Caco-2 (cell line): ENCODE measurements at regions not wholly inside any gene's neighbourhood (a gene's known extent, or its start where the extent isn't known, plus 50 kb on each side); places are given as distances from the start of the nearest gene placed in this dataset.

Source experiments
- BruUV-seq: library from RNA; stranded (reverse); fragments of 400-500 nt; replicated peaks from 2 replicates; lab custom pipeline; 2021; lab: Mats Ljungman, UMichigan
- CTCF ChIA-PET: fragments of 300-600 bp; sonication (Branson Sonifier 250); formaldehyde crosslinking; loops from one replicate; lab custom pipeline; 2022; ENCODE audit warnings: antibody characterized with exemption; lab: Charles Lee
- POLR2A ChIA-PET: fragments of 300-600 bp; sonication (Branson Sonifier 250); formaldehyde crosslinking; loops from one replicate; lab custom pipeline; 2022; ENCODE audit warnings: antibody characterized with exemption; lab: Charles Lee
- DNase-seq, 2 experiments: peaks; one replicate each; pipeline versions ENCODE4 v3.0.0 to v3.0.0-alpha.2; 2020 to 2022
- H3K27me3 ChIP-seq: replicated peaks from 2 replicates; pipeline ENCODE4 v1.6.0; 2011; ENCODE audit warnings: low read length; ENCODE audit not compliant: control insufficient read depth, insufficient read depth
- H3K36me3 ChIP-seq: 2 replicates; pipeline ENCODE4 v1.5.1; 2011; ENCODE audit warnings: low read length; ENCODE audit not compliant: control insufficient read depth, insufficient read depth
- H3K4me1 ChIP-seq: fragments of 250-450 bp; sonication (Bioruptor Pico); 2 replicates; pipeline ENCODE4 v1.5.1; 2020; ENCODE audit warnings: mild to moderate bottlenecking
- H3K4me3 ChIP-seq: 2 replicates; pipeline ENCODE4 v1.5.1; 2011; ENCODE audit warnings: low read depth, mild to moderate bottlenecking, control low read depth, low read length
- H3K9me3 ChIP-seq: fragments of 250-450 bp; sonication (Bioruptor Pico); 2 replicates; pipeline ENCODE4 v1.5.1; 2020; ENCODE audit warnings: mild to moderate bottlenecking, moderate library complexity
- H3K27ac Mint-ChIP-seq: one replicate; pipeline ENCODE4 v1.8.0; 2022; ENCODE audit warnings: mixed read lengths; ENCODE audit not compliant: unreplicated experiment
- H3K27me3 Mint-ChIP-seq: one replicate; pipeline ENCODE4 v1.8.0; 2022; ENCODE audit warnings: mixed read lengths; ENCODE audit not compliant: insufficient read depth, unreplicated experiment
- H3K36me3 Mint-ChIP-seq: one replicate; pipeline ENCODE4 v1.8.0; 2022; ENCODE audit warnings: mild to moderate bottlenecking, mixed read lengths; ENCODE audit not compliant: insufficient read depth, unreplicated experiment
- H3K4me1 Mint-ChIP-seq: one replicate; pipeline ENCODE4 v1.8.0; 2022; ENCODE audit warnings: low read depth, mixed read lengths; ENCODE audit not compliant: unreplicated experiment
- H3K4me3 Mint-ChIP-seq: one replicate; pipeline ENCODE4 v1.8.0; 2022; ENCODE audit warnings: mild to moderate bottlenecking, moderate library complexity, mixed read lengths; ENCODE audit not compliant: unreplicated experiment
- H3K9me3 Mint-ChIP-seq: one replicate; pipeline ENCODE4 v1.8.0; 2022; ENCODE audit warnings: mixed read lengths; ENCODE audit not compliant: unreplicated experiment
- CTCF ChIP-seq, 2 experiments: fragments of 200-600 bp in 1 of 2; IDR thresholded peaks; 1 replicate in 1 of 2; 2 replicates in 1 of 2; pipeline versions ENCODE4 v1.5.1 to v1.8.0; 2011 to 2022; ENCODE audit warnings: antibody characterized with exemption in 1 of 2, control low read depth in 1 of 2, inconsistent platforms in 1 of 2, low read depth in 1 of 2, low read length in 1 of 2, mild to moderate bottlenecking in 1 of 2, moderate library complexity in 1 of 2; ENCODE audit not compliant: insufficient read depth in 1 of 2, severe bottlenecking in 1 of 2, unreplicated experiment in 1 of 2
- intact Hi-C: fragments of 100-400 bp; cut with micrococcal nuclease; formaldehyde crosslinking; loops from one replicate; pipeline ENCODE4 v1.10.0; 2022; ENCODE audit not compliant: unreplicated experiment

DNA sequence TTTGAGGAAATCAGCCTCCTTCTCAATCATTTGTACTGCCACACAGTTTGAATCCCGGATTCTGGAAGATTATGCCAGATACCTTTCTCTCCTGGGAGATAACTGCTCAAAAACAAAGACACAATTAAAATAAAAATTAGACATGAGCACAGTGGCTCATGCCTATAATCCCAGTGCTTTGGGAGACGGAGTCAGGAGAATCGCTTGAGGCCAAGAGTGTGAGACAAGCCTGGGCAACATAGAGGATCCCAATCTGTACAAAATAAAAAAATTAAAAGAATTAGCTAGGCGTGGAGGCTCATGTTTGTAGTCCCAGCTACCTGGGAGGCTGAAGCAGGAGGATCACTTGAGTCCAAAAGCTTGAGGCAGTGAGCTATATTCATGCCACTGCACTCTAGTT lies 376.3 kb upstream of the ZFP42 start:
- CTCF ChIA-PET = no interaction called here
- Mint-ChIP-seq H3K4me1 (no peaks in the 10 kb centered on the region), H3K27me3 (no peaks in the 10 kb centered on the region), H3K4me3 (no peak overlapping the region), H3K9me3 (no peaks in the 10 kb centered on the region), H3K36me3 (no peaks in the 10 kb centered on the region), H3K27ac (no peak overlapping the region)
- no TSS peak for BruUV-seq
- Histone ChIP-seq H3K4me1 (no peaks in the 10 kb centered on the region), H3K9me3 (no peaks in the 10 kb centered on the region), H3K27me3 (no peaks in the 10 kb centered on the region), H3K36me3 (no peaks in the 10 kb centered on the region), H3K4me3 (no peak overlapping the region)
- intact Hi-C loops = no loop called here
- TF ChIP-seq CTCF (IDR thresholded peaks at IDR 0.05; ENCODE audit: insufficient read depth in 1 of 2, low read depth in 1 of 2, low read length in 1 of 2, severe bottlenecking in 1 of 2, unreplicated experiment in 1 of 2) = no peak
- POLR2A ChIA-PET = no interaction called here
- no peak for DNase-seq

DNA sequence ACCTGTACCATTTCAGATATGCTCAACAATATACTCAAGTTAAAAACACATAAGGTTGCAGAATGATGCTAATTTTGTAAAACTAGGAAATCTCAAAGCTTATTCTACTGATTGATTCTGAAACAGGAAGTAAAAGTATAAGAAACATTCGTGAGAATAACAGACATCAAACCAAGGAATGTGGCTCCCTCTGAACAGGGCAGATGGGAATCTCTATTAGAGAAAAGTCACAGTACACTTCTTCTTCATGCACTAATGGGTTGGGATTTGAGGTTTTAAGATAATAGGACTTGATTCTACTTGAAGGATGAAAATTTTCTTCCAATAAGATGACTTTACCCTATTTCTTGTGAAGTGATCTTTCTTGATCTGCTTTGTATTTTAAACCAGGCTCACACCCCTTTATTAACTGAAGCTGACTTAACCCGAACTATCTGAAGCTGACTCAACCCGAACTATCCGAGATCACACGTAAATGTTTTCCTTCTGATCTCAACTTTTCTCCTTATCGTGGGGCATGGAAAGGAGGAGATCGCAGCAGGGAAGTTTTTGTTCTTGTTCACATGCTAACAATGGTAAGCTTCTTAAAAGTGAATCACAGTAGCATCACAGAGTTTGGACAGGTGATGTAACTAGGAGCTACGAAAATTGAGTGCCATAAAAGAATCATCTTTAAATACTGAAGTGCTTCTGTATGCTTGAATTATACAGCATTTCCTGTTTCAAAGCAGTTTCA lies 363.1 kb upstream of the ZFP42 start:
- TF ChIP-seq CTCF (IDR thresholded peaks at IDR 0.05; ENCODE audit: insufficient read depth in 1 of 2, low read depth in 1 of 2, low read length in 1 of 2, severe bottlenecking in 1 of 2, unreplicated experiment in 1 of 2) = no peak
- no peaks in the 10 kb centered on the region for H3K36me3 ChIP-seq
- no peak overlapping the region for H3K4me3 ChIP-seq
- BruUV-seq = no TSS peak
- intact Hi-C loops = no loop called here
- H3K4me1 ChIP-seq = no peaks in the 10 kb centered on the region
- no peaks in the 10 kb centered on the region for H3K9me3 ChIP-seq
- H3K27ac Mint-ChIP-seq = no peak overlapping the region
- CTCF ChIA-PET = no interaction called here
- DNase-seq = no peak
- no peaks in the 10 kb centered on the region for H3K36me3 Mint-ChIP-seq
- POLR2A ChIA-PET = no interaction called here
- peaks cover 4% of the 10 kb centered on the region for H3K27me3 Mint-ChIP-seq
- no peaks in the 10 kb centered on the region for H3K27me3 ChIP-seq
- no peaks in the 10 kb centered on the region for H3K4me1 Mint-ChIP-seq
- H3K9me3 Mint-ChIP-seq = no peaks in the 10 kb centered on the region
- H3K4me3 Mint-ChIP-seq = no peak overlapping the region

- no peak for TF ChIP-seq CTCF (IDR thresholded peaks at IDR 0.05; ENCODE audit: insufficient read depth in 1 of 2, low read depth in 1 of 2, low read length in 1 of 2, severe bottlenecking in 1 of 2, unreplicated experiment in 1 of 2)
- no TSS peak for BruUV-seq
- no peaks in the 10 kb centered on the region for H3K36me3 ChIP-seq
- intact Hi-C loops = no loop called here
- no peaks in the 10 kb centered on the region for H3K4me1 ChIP-seq
- no peaks in the 10 kb centered on the region for H3K27me3 ChIP-seq
- no peaks in the 10 kb centered on the region for H3K36me3 Mint-ChIP-seq
- H3K9me3 ChIP-seq = no peaks in the 10 kb centered on the region
- no peaks in the 10 kb centered on the region for H3K9me3 Mint-ChIP-seq
- ChIA-PET CTCF (no interaction called here), POLR2A (no interaction called here)
- H3K27me3 Mint-ChIP-seq = peaks cover 4% of the 10 kb centered on the region
- no peak overlapping the region for H3K4me3 Mint-ChIP-seq
- no peak overlapping the region for H3K4me3 ChIP-seq
- no peak for DNase-seq
- H3K27ac Mint-ChIP-seq = no peak overlapping the region
- no peaks in the 10 kb centered on the region for H3K4me1 Mint-ChIP-seq
Measured at GRCh38 chr4:187633245-187633644, 362.3 kb upstream of the ZFP42 start.
